AG09319 (cell line): ENCODE measurements at regions not wholly inside any gene's neighbourhood (a gene's known extent, or its start where the extent isn't known, plus 50 kb on each side); places are given as distances from the start of the nearest gene placed in this dataset.
"Not testable (repeated sequence)": the region's sequence is repeated elsewhere in the genome, so short reads cannot be mapped to it uniquely, and the experiment has no call there.

Experiments
- DNase-seq: peaks from one replicate; pipeline ENCODE4 v3.0.0-alpha.2; 2010; ENCODE audit warnings: low read depth; ENCODE audit errors: extremely low read depth
- TF ChIP-seq, protein P1 (sequence below): IDR thresholded peaks from 2 replicates; pipeline ENCODE4 v1.5.1; 2011; ENCODE audit warnings: low read depth, mild to moderate bottlenecking, inconsistent platforms, low read length, moderate library complexity

DNA sequence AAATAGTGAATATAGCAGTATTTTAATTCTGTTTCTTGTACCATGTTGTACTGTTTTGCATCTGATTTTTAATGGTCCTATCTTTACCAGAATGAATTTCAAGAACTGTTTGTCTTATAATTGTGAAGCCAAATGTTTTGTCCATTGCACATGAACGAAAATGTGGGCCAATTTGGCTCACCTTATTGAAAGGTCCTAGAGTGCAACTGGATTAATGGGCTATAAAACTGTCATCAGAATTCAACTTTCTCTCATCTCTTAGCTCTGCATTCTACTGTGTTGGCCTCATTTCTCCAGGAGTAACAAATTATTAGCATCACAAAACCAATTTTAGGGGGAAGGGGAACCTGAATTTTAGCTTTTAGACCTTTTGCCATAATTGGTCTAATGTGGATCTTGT is 179.4 kb upstream of the NUDT12 start:
- TF ChIP-seq, protein P1, sequence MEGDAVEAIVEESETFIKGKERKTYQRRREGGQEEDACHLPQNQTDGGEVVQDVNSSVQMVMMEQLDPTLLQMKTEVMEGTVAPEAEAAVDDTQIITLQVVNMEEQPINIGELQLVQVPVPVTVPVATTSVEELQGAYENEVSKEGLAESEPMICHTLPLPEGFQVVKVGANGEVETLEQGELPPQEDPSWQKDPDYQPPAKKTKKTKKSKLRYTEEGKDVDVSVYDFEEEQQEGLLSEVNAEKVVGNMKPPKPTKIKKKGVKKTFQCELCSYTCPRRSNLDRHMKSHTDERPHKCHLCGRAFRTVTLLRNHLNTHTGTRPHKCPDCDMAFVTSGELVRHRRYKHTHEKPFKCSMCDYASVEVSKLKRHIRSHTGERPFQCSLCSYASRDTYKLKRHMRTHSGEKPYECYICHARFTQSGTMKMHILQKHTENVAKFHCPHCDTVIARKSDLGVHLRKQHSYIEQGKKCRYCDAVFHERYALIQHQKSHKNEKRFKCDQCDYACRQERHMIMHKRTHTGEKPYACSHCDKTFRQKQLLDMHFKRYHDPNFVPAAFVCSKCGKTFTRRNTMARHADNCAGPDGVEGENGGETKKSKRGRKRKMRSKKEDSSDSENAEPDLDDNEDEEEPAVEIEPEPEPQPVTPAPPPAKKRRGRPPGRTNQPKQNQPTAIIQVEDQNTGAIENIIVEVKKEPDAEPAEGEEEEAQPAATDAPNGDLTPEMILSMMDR: no peak

DNA sequence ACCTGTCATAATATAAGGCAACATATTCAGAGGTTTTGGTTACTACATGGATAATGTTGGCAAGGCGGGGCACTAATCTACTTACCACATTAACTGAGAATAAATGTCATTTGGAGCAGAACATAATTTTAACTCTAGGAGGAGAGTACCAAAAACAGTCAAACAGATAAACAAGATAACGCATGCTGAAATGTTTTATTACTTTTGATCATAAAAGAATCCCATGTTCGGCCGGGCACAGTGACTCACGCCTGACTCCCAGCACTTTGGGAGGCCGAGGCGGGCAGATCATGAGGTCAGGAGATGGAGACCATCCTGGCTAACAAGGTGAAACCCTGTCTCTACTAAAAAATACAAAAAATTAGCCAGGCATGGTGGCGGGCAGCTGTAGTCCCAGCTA is 173.8 kb upstream of the NUDT12 start:
- DNase-seq: not testable (repeated sequence)

More for the DNA sequence above, 179.4 kb upstream of the NUDT12 start:
- no peak for DNase-seq

DNA sequence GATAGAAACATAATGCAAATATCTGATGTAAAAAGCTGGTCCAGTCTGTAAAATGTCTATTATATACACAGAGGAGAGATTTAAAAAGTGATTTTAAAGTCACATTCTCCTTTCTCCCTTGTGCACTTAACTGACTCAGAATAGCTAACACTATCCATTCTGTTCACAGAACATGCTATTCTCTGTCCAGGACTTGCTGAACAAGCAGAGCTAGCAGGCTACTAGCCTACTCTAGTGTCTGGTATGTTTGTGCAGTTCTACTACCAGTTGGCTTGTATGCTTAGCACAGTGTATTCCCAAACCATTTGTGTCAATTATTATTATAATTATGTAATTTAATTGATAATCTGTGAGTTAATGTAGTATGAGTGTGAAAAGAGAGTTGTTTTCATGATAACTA is 161.7 kb upstream of the NUDT12 start:
- TF ChIP-seq, protein P1: no peak

DNA sequence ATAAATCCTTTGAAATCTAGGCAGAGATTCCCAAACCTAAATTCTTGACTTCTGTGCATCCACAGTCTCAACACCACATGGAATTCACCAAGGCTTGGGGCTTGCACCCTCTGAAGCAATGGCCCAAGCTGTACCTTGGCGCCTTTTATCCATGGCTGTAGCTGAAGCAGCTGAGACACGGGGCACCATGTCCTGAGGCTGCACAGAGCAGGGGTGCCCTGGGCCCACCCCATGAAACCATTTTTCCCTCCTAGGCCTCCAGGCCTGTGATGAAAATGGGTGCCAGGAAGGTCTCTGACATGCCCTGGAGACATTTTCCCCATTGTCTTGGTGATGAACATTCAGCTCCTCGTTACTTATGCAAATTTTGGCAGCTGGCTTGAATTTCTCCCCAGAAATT is 158.6 kb upstream of the NUDT12 start:
- no peak for DNase-seq
- TF ChIP-seq, protein P1: no peak

More for the DNA sequence above, 161.7 kb upstream of the NUDT12 start:
- DNase-seq: no peak

DNA sequence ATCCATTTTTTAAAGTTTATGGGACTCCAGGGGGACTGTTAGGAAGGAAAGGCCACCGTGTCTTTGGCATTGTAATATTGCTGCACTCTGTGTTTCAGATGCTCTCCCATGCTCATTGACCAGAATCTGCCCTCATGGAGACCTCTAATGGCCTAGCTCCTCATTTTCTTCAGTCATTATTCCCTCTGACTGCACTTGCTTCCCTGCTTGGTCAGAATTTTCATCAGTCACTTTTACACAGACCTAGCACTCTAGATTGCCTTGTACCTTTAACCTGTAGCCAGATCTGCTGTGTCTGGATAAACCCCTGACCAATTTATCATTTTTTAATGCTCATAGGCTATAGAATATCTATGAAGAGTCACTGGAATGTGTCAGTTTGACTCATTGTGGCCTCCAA is 155.5 kb upstream of the NUDT12 start:
- TF ChIP-seq, protein P1: no peak
- DNase-seq: no peak

DNA sequence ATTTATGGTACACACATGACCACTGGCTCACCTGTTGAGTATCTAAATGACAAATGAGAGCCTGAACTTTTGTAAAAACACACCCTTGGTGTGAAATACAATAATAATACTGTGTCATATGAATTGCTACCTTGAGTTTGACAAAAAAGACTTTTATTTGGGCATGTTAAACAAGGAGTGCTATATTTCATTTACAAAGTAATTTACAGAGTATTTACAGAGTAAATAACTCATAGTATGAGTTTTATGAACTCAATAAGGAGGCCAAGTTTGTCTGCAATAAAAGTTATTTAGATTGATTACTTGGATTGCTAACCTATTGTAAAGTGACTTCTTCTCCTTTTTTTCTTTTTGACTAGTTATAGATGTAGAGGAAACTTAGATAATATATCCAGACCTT is 146.0 kb upstream of the NUDT12 start:
- TF ChIP-seq, protein P1: no peak
- no peak for DNase-seq

DNA sequence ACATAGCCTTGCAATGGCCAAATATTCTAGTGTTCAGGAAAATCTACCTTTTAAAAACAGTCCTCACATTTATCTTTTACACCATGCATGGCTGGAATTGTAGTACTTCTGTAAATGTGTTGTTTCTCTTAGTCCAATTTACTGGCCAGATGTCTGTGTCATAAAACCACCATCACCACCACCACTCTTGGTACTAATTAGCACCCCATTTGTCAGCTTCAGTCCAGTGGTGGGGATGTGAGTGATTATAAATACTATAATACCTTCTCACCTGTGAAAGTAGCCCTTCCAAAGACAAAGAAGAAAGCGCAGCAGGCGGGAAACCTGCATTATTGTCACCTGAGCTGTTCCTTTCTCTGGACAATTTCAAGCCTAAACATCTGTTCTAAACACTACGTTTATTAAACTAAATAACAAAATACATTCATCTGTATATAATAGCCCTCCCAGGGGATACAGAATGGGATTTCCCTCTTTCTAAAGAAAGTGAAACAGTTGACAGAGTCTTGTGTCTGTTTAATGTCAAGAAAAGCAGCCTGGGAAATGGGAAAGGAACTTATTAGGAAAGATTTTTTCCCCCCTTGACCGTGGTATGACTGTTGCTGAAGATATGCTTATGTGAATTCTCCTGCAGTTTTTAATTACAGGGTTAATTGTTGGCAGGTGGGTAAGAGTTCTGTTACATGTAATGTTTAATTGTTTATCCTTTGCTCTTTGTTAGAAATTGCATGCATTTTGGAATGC is 144.5 kb upstream of the NUDT12 start:
- TF ChIP-seq, protein P1: no peak
- DNase-seq: no peak

DNA sequence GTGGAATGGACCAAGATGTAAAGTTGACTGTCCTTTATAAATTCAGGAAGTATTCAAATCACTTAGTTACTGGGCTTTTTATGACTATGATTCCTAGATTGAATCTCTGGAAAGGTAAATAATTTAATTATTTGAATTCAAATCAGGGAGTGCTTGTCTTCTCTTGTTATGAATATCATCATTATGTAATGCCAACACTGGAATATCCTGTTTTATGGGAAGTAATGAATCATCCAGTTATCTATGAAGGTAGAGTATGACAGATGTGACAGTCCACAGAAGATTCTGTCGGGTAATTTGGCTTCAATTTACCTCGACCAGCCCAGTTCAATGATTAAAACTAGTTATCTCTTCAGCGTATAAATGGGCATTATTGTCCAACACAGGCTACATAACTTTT is 141.0 kb upstream of the NUDT12 start:
- TF ChIP-seq, protein P1: no peak
- DNase-seq: no peak
